ENCODE measurements at regions not wholly inside any gene's neighbourhood (a gene's known extent, or its start where the extent isn't known, plus 50 kb on each side); places are given as distances from the start of the nearest gene placed in this dataset.
"Not testable (repeated sequence)": the region's sequence is repeated elsewhere in the genome, so short reads cannot be mapped to it uniquely, and the experiment has no call there.

DNA sequence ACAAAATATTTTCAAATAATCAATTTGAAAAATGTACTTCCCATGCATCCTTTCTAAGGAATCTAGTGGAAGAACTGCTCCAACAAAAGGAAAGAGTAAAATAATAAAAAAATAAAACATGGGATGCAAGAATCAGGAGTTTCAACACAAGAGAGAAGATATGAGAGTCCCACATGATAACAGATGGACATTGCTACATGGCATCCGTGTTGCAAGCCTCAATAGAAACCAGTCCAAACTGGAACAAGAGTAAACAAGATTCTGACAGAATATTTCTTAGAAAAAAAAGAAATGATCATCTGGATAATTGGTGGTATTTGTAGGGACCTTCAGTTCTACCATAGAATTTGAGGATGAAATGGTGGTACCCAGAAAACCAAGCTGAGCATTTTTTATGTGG, 186.8 kb downstream of the FRK start:
- H3K4me3 Mint-ChIP-seq, result no peak overlapping the region

DNA sequence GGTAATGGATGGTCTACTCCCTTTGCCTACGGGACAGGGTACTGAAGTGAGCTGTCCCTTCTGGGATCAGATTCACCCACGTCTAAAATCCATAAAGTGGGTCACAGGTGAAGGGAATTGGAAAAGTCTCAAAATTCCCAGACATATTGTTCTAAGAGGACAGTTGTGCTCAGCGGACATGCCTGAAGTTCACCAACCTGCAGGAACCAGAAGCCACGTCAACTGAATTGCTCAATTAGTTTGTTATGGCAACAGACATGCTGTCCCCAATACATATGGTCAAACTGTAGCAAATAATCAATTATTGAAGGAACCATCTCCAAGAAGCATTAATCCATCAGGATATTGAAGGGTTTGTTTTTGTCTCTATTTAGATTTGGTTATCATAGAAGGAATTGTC, 190.2 kb downstream of the FRK start:
- Mint-ChIP-seq H3K4me1 (no peaks in the 10 kb centered on the region), H3K4me3 (no peak overlapping the region), H3K36me3 (ENCODE audit: low read depth) (no peaks in the 10 kb centered on the region), H3K9me3 (no peaks in the 10 kb centered on the region), H3K27ac (no peak overlapping the region), H3K27me3 (no peaks in the 10 kb centered on the region)
- ATAC-seq (replicated peaks), result no peak

More for the DNA sequence above, 186.8 kb downstream of the FRK start:
- Mint-ChIP-seq H3K27me3 (no peaks in the 10 kb centered on the region), H3K9me3 (no peaks in the 10 kb centered on the region), H3K36me3 (ENCODE audit: low read depth) (no peaks in the 10 kb centered on the region), H3K4me1 (no peaks in the 10 kb centered on the region), H3K27ac (no peak overlapping the region)
- no peak for ATAC-seq (replicated peaks)

DNA sequence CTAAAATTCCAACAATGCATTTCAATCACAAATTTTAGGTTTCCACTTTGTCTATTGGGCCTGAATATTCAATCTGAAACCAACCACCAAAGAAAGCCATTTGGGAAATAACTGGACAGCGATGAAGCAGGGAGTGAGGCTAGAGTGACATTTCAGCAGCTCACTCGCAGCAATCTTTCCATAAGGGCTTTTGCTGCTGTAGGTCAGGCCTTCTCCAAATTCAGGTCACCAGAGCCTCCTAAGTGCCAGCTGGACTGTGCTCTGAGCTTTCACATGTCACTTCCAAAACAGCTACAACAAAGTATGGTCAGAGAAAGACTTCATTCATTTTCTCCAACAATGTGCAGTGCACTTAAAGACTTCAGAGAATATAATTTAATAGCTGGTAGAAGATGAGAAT, 194.8 kb downstream of the FRK start:
- H3K27me3 Mint-ChIP-seq, result no peaks in the 10 kb centered on the region
- H3K27ac Mint-ChIP-seq, result no peak overlapping the region
- no peaks in the 10 kb centered on the region for H3K9me3 Mint-ChIP-seq
- ATAC-seq (replicated peaks), result no peak
- H3K4me1 Mint-ChIP-seq, result no peaks in the 10 kb centered on the region
- H3K36me3 Mint-ChIP-seq (ENCODE audit: low read depth), result no peaks in the 10 kb centered on the region
- H3K4me3 Mint-ChIP-seq, result no peak overlapping the region

DNA sequence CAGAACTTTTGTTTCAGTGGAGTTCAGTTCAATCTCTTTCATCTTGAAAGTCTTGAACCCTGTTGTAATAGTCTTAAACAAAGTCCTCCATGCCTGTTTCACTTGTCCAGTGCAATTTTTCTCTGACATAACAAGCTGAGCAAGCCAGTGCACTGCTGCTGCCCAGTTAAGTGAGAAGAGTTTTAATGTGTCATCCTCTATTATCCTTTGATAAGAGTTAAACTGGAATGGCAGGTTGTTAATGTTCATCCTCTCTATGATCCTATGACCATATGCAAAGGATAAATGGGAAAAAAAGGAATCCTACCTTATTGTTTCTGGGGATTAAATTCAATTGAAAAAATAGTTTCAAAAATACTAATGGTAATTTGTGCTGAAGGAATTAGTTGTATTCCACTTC, 197.5 kb downstream of the FRK start:
- no peaks in the 10 kb centered on the region for H3K4me1 Mint-ChIP-seq
- ATAC-seq (replicated peaks), result no peak
- no peak overlapping the region for H3K27ac Mint-ChIP-seq
- no peaks in the 10 kb centered on the region for H3K27me3 Mint-ChIP-seq
- H3K9me3 Mint-ChIP-seq, result no peaks in the 10 kb centered on the region
- no peak overlapping the region for H3K4me3 Mint-ChIP-seq
- no peaks in the 10 kb centered on the region for H3K36me3 Mint-ChIP-seq (ENCODE audit: low read depth)

DNA sequence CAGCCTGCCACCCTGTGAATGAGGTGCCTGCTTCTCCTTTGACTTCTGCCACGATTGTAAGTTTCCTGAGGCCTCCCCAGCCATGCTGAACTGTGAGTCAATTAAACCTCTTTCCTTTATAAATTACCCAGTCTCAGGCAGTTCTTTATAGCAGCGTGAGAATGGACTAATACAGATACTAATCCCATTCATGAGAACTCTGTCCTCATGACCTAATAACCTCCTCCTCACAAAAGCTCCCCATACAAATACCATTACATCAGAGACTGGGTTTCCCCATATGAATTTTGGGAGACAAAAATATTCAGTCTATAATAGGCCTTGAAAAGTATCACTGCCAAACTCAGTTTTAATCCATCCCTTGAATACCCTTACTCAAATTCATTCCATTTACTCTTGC, 199.0 kb downstream of the FRK start:
- H3K4me3 Mint-ChIP-seq; H3K27me3 Mint-ChIP-seq; ATAC-seq (replicated peaks); H3K36me3 Mint-ChIP-seq (ENCODE audit: low read depth); H3K4me1 Mint-ChIP-seq; H3K27ac Mint-ChIP-seq; H3K9me3 Mint-ChIP-seq: not testable (repeated sequence)

DNA sequence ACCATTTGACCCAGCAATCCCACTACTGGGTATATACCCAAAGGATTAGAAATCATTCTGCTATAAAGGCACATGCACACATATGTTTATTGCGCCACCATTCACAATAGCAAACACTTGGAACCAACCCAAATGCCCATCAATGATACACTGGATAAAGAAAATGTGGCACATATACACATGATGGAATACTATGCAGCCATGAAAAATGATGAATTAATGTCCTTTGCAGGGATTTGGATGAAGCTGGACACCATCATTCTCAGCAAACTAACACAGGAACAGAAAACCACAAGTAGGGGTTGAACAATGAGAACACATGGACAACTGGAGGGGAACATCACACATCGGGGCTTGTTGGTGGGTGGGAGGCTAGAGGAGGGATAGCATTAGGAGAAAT, 201.1 kb downstream of the FRK start:
- H3K27ac Mint-ChIP-seq; H3K4me3 Mint-ChIP-seq; H3K36me3 Mint-ChIP-seq (ENCODE audit: low read depth); ATAC-seq (replicated peaks); H3K4me1 Mint-ChIP-seq; H3K27me3 Mint-ChIP-seq: not testable (repeated sequence)
- peaks cover 12% of the 10 kb centered on the region for H3K9me3 Mint-ChIP-seq

DNA sequence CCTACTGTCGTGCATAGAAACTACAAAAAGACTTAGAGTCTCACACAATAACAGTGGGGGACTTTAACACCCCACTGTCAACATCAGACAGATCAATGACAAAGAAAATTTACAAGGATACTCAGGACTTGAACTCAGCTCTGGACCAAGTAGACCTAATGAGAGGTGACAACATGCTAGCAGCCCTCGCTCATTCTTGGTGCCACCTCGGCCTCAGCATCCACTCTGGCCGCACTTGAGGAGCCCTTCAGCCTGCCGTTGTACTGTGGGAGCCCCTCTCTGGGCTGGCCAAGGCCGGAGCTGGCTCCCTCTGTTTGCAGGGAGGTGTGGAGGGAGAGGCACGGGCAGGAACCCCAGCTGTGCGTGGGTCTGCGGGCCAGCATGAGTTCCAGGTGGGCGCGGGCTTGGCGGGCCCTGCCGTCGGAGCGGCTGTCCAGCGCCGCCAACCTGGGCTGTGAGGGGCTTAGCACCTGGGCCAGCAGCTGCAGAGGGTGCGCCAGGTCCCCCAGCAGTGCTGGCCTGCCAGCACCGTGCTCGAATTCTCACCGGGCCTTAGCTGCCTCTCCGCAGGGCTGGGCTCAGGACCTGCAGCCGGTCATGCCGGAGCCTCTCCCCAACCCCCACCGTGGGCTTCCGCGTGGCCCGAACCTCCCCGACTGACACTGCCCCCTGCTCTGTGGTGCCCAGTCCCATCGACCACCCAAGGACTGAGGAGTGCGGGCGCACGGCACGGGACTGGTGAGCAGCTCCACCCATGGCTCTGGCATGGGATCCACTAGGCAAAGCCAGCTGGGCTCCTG, 205.6 kb downstream of the FRK start:
- Mint-ChIP-seq H3K27ac (no peak overlapping the region), H3K4me1 (no peaks in the 10 kb centered on the region), H3K4me3 (no peak overlapping the region), H3K27me3 (peaks cover 3% of the 10 kb centered on the region), H3K9me3 (peaks cover 15% of the 10 kb centered on the region), H3K36me3 (ENCODE audit: low read depth) (no peaks in the 10 kb centered on the region)
- no peak for ATAC-seq (replicated peaks)

DNA sequence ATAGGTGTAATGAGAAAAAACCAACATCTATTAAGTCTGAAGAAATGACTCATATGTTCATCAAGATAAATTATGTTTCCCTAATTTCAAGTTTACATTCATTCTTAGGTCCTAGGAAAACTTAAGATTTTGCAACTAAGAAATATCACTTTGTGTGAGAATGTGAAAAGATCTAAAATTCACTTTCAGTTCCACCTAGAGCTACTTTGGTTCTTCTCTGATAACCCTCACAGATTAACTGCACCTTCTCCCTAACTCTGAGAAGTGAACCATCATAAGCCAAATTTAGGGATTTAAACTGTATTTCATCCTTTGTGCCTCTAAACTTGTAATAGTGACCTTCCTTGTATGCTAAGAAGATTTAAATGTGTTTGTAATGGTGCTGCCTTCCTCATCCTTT, 213.0 kb downstream of the FRK start:
- Mint-ChIP-seq H3K4me1 (no peaks in the 10 kb centered on the region), H3K27me3 (peaks cover 7% of the 10 kb centered on the region), H3K27ac (no peak overlapping the region), H3K36me3 (ENCODE audit: low read depth) (no peaks in the 10 kb centered on the region), H3K4me3 (no peak overlapping the region), H3K9me3 (peaks cover 4% of the 10 kb centered on the region)
- ATAC-seq (replicated peaks), result no peak

DNA sequence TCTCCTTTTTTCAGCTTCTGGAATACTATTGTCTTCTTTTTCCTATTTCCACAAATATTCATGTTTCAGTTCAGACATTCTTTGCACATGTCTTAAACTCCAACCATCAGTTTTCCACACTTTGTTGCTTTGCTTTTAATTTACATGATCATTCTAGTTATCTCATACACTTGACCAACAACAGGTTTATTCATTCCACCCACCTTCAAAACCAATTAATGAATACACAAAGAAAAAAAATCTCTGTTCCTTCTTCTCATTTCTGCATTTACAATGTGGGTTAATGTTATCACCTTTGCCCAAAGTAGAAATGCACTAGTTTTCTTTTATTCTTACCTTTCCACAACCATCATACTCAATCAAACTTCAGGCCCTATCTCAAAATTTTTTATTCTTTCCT, 216.7 kb downstream of the FRK start:
- H3K27me3 Mint-ChIP-seq, result peaks cover 8% of the 10 kb centered on the region
- no peak overlapping the region for H3K27ac Mint-ChIP-seq

DNA sequence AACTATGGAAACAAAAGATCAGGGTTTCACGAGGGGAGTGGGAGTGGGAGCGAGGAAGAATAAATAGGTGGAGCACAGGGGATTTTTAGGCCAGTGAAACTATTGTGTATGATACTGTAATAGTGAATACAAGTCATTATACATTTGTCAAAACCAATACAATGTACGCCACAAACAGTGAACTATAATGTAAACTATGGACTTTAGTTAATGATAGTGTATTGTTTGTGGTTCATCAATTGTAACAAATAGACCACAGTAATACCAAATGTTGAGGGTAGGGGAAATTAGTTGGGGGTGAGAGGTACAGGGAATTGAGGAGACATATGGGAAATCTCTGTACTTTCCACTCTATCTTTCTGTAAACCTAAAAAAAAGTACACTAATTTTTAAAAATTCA, 218.4 kb downstream of the FRK start:
- peaks cover 8% of the 10 kb centered on the region for H3K27me3 Mint-ChIP-seq
- no peaks in the 10 kb centered on the region for H3K36me3 Mint-ChIP-seq (ENCODE audit: low read depth)
- no peak overlapping the region for H3K27ac Mint-ChIP-seq
- no peaks in the 10 kb centered on the region for H3K4me1 Mint-ChIP-seq
- peaks cover 4% of the 10 kb centered on the region for H3K9me3 Mint-ChIP-seq
- no peak for ATAC-seq (replicated peaks)
- H3K4me3 Mint-ChIP-seq, result no peak overlapping the region

More for the DNA sequence above, 216.7 kb downstream of the FRK start:
- no peak for ATAC-seq (replicated peaks)
- Mint-ChIP-seq H3K36me3 (ENCODE audit: low read depth) (no peaks in the 10 kb centered on the region), H3K4me1 (no peaks in the 10 kb centered on the region), H3K9me3 (peaks cover 4% of the 10 kb centered on the region), H3K4me3 (no peak overlapping the region)

DNA sequence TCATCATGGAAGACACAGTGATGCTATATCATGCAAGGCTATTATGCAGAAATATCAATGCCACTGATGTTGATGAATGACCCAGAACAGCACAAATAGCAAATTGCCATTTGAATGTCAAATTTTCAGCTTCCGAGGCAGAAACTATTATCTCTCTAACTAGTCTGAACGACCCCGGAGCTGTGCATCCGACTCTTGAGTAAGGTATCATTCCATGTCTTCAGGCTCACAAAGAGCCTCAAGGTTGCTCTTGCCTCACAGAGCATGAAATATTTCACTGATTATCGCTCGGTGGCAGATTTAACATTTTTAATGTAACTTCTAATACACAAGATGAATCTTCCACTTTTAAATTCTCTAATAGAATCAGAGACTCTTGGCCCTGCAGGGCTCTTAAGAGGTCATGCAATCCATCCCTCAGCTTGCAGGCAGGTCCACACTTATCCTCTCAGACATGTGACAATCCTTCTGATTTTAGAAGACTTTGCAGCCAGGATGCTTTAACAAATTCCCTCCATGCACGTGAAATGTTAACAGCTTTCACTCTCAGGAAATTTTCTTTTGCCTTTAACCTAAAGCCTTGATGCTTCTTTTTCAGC, 221.0 kb downstream of the FRK start:
- no peaks in the 10 kb centered on the region for H3K4me1 Mint-ChIP-seq
- H3K36me3 Mint-ChIP-seq (ENCODE audit: low read depth), result no peaks in the 10 kb centered on the region
- peaks cover 3% of the 10 kb centered on the region for H3K9me3 Mint-ChIP-seq
- no peak overlapping the region for H3K4me3 Mint-ChIP-seq
- no peak for ATAC-seq (replicated peaks)
- H3K27ac Mint-ChIP-seq, result no peak overlapping the region
- H3K27me3 Mint-ChIP-seq, result peaks cover 8% of the 10 kb centered on the region

DNA sequence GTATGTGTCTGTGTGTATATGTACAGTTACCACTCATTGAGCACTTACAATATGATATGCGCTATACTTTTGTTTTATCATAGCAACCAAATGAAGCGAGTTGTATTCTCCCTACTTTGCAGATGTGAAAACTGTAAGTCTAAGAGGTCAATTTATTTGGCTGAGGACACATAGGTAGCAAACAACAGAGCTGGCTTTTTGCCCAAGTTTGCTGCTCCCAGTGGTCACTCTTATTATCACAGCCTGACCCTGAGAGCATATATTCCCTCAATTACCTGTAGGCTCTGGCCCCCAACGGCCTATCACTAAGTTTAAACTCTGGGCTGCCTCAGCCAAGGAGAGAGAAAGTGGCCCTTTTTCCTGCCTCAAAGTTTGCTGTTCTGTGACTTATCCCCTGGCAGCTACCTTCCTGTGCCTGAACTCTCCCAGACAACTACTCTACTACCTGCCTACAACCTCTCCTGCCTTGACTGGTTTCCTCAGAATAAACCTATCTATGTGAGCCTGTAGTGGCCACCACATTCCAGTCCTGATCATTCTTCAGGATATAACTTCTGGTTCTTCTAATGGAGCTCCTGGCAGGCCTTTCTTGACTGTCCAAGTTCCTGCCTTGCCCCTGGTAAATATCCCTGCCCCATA, 221.8 kb downstream of the FRK start:
- no peak for ATAC-seq (replicated peaks)

DNA sequence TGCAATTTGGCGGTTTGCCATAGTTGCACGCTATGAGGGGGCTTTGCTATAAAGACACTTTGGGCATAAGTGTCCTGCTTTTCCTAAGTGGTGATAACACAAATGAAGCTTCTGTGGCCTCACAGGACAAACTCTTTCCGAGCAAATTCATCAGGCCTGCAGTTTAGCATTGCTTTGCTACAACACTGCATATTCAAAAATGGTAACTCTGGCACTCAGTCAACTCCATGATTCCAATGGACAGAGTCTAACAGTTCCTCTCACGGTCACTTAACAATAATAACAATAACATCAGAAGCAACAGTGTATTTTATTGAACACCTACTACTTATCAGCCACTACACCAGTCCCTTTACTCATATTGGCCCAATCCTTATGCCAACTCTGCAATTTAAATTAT, 222.5 kb downstream of the FRK start:
- H3K4me1 Mint-ChIP-seq, result no peaks in the 10 kb centered on the region
- no peak for ATAC-seq (replicated peaks)
- no peak overlapping the region for H3K4me3 Mint-ChIP-seq
- H3K36me3 Mint-ChIP-seq (ENCODE audit: low read depth), result no peaks in the 10 kb centered on the region
- H3K9me3 Mint-ChIP-seq, result peaks cover 3% of the 10 kb centered on the region
- H3K27ac Mint-ChIP-seq, result no peak overlapping the region
- peaks cover 4% of the 10 kb centered on the region for H3K27me3 Mint-ChIP-seq

More for the DNA sequence above, 221.8 kb downstream of the FRK start:
- H3K4me1 Mint-ChIP-seq, result no peaks in the 10 kb centered on the region
- H3K27me3 Mint-ChIP-seq, result peaks cover 7% of the 10 kb centered on the region
- no peak overlapping the region for H3K27ac Mint-ChIP-seq
- peaks cover 3% of the 10 kb centered on the region for H3K9me3 Mint-ChIP-seq
- H3K36me3 Mint-ChIP-seq (ENCODE audit: low read depth), result no peaks in the 10 kb centered on the region
- no peak overlapping the region for H3K4me3 Mint-ChIP-seq

DNA sequence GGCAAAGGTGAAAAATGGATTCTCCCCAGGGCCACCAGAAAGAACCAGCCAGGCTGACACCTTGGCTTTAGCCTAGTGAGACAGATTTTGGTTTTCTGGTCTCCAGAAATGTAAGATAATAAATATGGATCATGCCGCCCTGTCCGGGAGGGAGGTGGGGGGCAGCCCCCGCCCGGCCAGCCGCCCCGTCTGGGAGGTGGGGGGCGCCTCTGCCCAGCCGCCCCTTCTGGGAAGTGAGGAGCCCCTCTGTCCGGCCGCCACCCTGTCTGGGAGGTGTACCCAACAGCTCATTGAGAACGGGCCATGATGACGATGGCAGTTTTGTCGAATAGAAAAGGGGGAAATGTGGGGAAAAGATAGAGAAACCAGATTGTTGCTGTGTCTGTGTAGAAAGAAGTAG, 224.3 kb downstream of the FRK start:
- not testable (repeated sequence) for H3K27ac Mint-ChIP-seq; H3K36me3 Mint-ChIP-seq (ENCODE audit: low read depth); H3K4me1 Mint-ChIP-seq; H3K27me3 Mint-ChIP-seq; ATAC-seq (replicated peaks); H3K9me3 Mint-ChIP-seq; H3K4me3 Mint-ChIP-seq

DNA sequence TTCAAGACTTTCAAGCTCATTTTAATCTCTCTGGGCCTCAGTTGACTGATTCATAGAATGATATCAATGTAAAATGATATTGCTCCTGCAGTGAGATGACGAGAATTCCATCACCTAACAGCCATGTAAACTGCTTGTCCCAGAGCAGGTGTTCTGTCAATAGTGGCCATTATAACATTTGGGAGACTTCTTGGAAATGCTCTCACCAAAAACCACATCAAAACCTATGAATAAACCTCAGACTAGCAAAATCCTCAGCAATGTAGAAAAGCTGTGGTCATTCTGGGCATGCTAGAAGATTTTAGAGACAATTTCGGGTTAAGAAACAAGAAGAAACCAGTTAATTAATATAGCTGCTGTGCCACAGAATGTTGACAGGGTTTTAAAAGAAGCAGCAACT, 225.4 kb downstream of the FRK start:
- H3K4me1 Mint-ChIP-seq, result no peaks in the 10 kb centered on the region
- no peaks in the 10 kb centered on the region for H3K36me3 Mint-ChIP-seq (ENCODE audit: low read depth)
- H3K27ac Mint-ChIP-seq, result no peak overlapping the region
- peaks cover 2% of the 10 kb centered on the region for H3K27me3 Mint-ChIP-seq
- ATAC-seq (replicated peaks), result no peak
- peaks cover 3% of the 10 kb centered on the region for H3K9me3 Mint-ChIP-seq
- H3K4me3 Mint-ChIP-seq, result no peak overlapping the region

Data from activated T-helper 17 cell treated with anti-CD3 and anti-CD28 coated beads, Interleukin-2, amount 50 U/mL, for 72 hours (primary cell).